HUES64 (cell line): ENCODE measurements at regions not wholly inside any gene's neighbourhood (a gene's known extent, or its start where the extent isn't known, plus 50 kb on each side); places are given as distances from the start of the nearest gene placed in this dataset.
"Not testable (repeated sequence)": the region's sequence is repeated elsewhere in the genome, so short reads cannot be mapped to it uniquely, and the experiment has no call there.

ENCODE experiments used
- H3K27ac ChIP-seq: 2 replicates; pipeline ENCODE4 v1.7.0; 2013; ENCODE audit warnings: low read depth, low read length, inconsistent platforms
- H3K27me3 ChIP-seq: 2 replicates; pipeline ENCODE4 v1.6.1; 2013; ENCODE audit warnings: mild to moderate bottlenecking, low read length; ENCODE audit not compliant: insufficient read depth
- H3K36me3 ChIP-seq: 2 replicates; pipeline ENCODE4 v1.6.1; 2013; ENCODE audit warnings: mild to moderate bottlenecking, low read length; ENCODE audit not compliant: insufficient read depth
- H3K4me1 ChIP-seq: 2 replicates; pipeline ENCODE4 v1.6.1; 2013; ENCODE audit warnings: mild to moderate bottlenecking, low read length, moderate library complexity; ENCODE audit not compliant: insufficient read depth
- H3K4me3 ChIP-seq: 2 replicates; pipeline ENCODE4 v1.5.1; 2013; ENCODE audit warnings: mild to moderate bottlenecking, low read length, moderate library complexity
- H3K9ac ChIP-seq: 2 replicates; pipeline ENCODE4 v1.6.1; 2013; ENCODE audit warnings: mild to moderate bottlenecking, low read depth, low read length
- H3K9me3 ChIP-seq: 2 replicates; pipeline ENCODE4 v1.6.1; 2013; ENCODE audit warnings: low read depth, low read length; ENCODE audit not compliant: insufficient read depth
- WGBS: fragments of 150-250, 120-280 bp; methylation state at CpG from one replicate; pipeline ENCODE4 v1.1.7; 2013; ENCODE audit warnings: missing lambda C conversion rate; 5-methylcytosine and 5-hydroxymethylcytosine counted together

DNA sequence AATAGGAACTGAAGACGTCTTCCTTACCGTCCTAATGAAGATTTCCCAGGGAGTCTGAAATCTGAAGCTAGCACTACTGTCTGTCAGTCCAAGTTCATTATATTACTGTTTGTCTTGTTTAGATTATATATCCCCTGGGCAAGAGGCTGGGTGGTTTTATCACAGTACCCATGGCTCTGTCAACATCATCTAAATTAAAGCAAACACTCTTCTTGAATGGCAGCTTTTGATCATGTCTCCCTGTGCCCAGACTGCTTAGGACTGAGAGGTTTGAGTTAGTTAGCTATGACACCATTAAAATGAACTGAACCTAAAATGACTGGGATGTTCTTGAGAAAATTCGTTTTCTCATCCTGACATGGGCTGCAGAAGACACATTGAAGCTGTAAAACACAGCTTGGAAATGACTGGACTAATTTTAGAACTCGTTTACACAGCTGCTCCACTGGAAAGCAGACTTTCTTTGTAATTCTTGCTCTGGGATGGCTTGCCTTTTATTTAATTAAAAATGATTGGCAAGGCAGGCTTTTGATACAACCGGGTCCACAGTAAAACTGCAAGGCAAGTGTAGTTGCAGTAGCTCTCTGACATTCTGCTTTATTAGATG lies 243.5 kb downstream of the MFSD1 start:
- Histone ChIP-seq H3K4me1 (no peaks in the 10 kb centered on the region), H3K27ac (no peak overlapping the region), H3K27me3 (no peaks in the 10 kb centered on the region), H3K9ac (no peak overlapping the region), H3K9me3 (no peaks in the 10 kb centered on the region), H3K4me3 (no peak overlapping the region), H3K36me3 (no peaks in the 10 kb centered on the region)
- WGBS, result 88% methylated on average over 5 of the region's 5 CpGs

DNA sequence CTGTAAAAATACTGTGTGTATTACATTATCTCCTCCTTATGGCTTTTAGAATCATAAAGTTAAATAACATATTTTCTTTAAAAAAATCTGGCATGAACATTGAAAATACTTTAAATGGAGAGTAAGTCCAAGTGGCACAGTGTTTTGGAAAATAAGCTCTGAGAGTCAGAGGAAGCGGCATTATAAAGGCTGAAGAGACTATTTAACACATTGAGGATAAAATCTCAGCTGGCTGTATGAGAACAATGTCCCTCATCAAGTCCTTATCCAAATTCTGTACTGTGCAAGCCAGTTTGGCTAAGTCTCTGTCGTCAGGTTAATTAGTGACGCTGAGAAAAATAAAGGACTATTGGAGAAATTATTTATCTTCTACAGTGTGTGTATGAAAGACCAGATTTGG lies 245.5 kb downstream of the MFSD1 start:
- no peak overlapping the region for H3K9ac ChIP-seq
- 99% methylated on average over 3 of the region's 3 CpGs for WGBS

DNA sequence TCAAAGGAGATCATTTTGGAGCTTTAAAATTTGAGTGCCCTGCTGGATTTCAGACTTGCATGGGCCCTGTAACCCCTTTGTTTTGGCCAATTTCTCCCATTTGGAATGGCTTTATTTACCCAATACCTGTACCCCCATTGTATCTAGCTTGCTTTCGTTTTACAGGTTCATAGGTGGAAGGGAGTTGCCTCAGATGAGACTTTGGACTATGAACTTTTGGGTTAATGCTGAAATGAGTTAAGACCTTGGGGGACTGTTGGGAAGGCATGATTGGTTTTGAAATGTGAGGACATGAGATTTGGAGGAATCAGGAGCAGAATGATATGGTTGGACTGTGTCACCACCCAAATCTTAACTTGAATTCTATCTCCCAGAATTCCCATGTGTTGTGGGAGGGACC lies 250.6 kb downstream of the MFSD1 start:
- H3K27ac ChIP-seq, H3K36me3 ChIP-seq, H3K9me3 ChIP-seq, H3K4me1 ChIP-seq, H3K9ac ChIP-seq, H3K27me3 ChIP-seq, H3K4me3 ChIP-seq: not testable (repeated sequence)
- 90% methylated on average over 1 of the region's 1 CpG for WGBS

More for the DNA sequence above, 245.5 kb downstream of the MFSD1 start:
- Histone ChIP-seq H3K4me1 (no peaks in the 10 kb centered on the region), H3K27me3 (no peaks in the 10 kb centered on the region), H3K27ac (no peak overlapping the region), H3K36me3 (no peaks in the 10 kb centered on the region), H3K9me3 (no peaks in the 10 kb centered on the region), H3K4me3 (no peak overlapping the region)

DNA sequence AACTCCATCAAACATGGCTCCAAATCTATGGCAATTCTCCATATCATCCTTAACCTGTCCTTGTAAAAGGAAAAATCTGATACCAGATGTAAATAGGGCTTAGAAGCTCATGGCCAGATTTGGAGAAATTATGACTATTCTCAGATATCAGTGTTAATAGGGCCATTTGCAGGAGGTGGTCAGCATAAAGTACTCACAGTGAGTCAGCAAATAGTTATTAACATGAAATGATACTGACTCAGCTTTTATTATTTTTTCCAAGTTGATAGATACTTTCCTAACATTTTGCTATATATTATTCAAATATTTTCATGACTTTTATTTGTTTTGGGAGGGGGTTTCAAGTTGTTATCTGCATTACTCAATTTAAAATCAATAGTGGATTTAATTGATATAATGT lies 255.8 kb downstream of the MFSD1 start:
- H3K9me3 ChIP-seq, result no peaks in the 10 kb centered on the region
- H3K4me3 ChIP-seq, result no peak overlapping the region
- H3K27me3 ChIP-seq, result no peaks in the 10 kb centered on the region
- H3K27ac ChIP-seq, result no peak overlapping the region
- no peaks in the 10 kb centered on the region for H3K4me1 ChIP-seq
- no peak overlapping the region for H3K9ac ChIP-seq
- no peaks in the 10 kb centered on the region for H3K36me3 ChIP-seq

DNA sequence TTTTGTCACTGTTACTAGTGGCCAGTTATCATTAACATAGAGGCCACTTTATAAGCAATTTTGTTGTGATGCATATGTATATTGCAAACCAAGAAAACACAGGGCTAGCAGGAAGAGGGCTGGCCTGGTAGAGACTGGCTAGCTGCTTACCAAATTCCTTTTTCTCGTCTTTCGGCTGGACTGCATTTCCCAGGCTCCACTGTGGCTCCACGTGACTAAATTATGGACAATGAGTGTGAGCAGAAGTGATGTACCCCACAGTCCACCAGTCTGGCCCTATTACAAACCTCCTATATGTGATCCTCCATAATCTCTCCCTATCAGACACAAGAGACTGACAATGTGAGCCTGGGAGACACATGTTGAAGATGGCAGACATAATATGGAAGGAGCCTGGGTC lies 257.0 kb downstream of the MFSD1 start:
- no peak overlapping the region for H3K4me3 ChIP-seq
- no peaks in the 10 kb centered on the region for H3K4me1 ChIP-seq
- no peaks in the 10 kb centered on the region for H3K27me3 ChIP-seq
- 80% methylated on average over 3 of the region's 3 CpGs for WGBS
- H3K27ac ChIP-seq, result no peak overlapping the region
- no peak overlapping the region for H3K9ac ChIP-seq
- H3K36me3 ChIP-seq, result no peaks in the 10 kb centered on the region
- no peaks in the 10 kb centered on the region for H3K9me3 ChIP-seq

DNA sequence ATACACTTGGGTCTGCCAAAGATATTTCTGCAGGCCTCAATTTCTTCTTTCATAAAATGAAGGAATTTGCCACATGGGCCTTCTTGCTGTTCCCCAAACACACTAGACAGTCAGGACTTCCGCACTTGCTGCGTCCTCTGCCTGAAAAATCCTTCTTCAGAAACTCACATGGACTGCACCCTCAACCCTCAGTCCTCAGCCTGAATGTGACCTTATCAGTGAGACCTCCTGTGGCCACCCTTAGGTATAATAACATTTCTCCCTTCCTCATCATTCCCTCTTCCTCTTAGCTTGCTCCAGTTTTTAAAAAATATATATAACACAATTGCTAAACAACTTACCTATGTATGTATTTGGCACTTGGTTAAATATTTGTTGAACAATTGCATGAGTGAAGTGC lies 257.5 kb downstream of the MFSD1 start:
- Histone ChIP-seq H3K4me3 (no peak overlapping the region), H3K27me3 (no peaks in the 10 kb centered on the region), H3K9me3 (no peaks in the 10 kb centered on the region), H3K4me1 (no peaks in the 10 kb centered on the region), H3K27ac (no peak overlapping the region), H3K36me3 (no peaks in the 10 kb centered on the region), H3K9ac (no peak overlapping the region)
- WGBS, result 97% methylated on average over 2 of the region's 2 CpGs

DNA sequence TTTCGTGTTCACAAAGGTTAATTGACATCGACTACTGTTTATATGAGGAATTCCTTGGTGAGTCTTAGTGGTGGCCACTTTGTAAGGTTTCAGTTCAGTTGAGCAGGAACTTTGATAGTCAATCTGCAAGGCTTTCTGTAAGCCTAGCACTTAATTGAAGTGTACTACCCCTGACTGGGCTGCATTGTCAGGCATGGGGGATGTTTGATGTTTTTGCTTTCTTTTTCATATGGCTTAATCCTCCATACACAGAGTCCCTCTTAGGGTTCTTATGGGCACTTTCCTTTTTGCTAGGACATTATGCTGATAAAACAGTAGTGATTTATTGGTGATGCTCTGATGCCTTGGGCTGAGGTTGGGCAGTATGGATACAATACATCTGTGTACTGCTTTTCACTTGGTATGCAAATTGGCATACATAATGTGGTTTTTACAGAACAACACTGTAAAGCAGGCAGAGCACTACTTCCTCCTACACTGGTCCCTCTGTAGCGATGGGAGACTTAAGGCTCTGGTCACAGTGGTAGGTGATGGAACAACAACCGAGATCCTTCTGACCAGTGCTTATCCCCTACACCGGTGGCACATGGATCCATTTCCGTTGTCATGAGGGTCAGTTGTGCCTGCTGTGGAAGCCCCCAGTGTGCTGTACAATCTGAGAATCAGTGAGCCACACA lies 261.0 kb downstream of the MFSD1 start:
- Histone ChIP-seq H3K27ac (no peak overlapping the region), H3K4me3 (no peak overlapping the region), H3K36me3 (no peaks in the 10 kb centered on the region), H3K27me3 (no peaks in the 10 kb centered on the region), H3K9ac (no peak overlapping the region), H3K4me1 (no peaks in the 10 kb centered on the region), H3K9me3 (no peaks in the 10 kb centered on the region)
- 90% methylated on average over 6 of the region's 6 CpGs for WGBS

DNA sequence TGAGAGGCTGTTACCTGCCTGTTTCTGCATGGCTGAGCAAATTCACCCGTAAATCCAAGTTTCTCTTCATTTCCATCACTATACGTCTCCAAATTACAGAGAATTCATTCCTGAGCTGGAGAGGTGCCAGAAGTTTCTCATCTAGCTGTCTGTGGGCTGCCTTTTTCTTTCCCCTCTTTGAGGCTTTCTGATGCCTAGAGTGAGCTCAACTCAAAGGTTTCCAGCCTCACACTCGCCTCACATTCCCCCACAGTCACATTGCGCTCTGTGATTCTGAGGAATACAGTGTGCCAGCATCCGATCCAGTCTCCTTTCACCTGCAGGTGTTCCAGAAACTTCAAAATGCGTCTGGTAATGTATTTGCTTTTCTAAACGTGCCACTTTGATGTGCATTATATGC lies 267.2 kb downstream of the MFSD1 start, which contains the start of gene IQCJ:
Gene IQCJ, plus strand, starts transcription at position 229 of the 400 bp plus-strand sequence.
- no peaks in the 10 kb centered on the region for H3K27me3 ChIP-seq
- no peaks in the 10 kb centered on the region for H3K36me3 ChIP-seq
- no peak within 1 kb of the TSS for H3K4me3 ChIP-seq
- no peaks in the 10 kb centered on the region for H3K9me3 ChIP-seq
- H3K4me1 ChIP-seq, result no peaks in the 10 kb centered on the region
- no peak within 1 kb of the TSS for H3K9ac ChIP-seq
- 81% methylated on average over 7 of the region's 7 CpGs for WGBS
- no peak within 1 kb of the TSS for H3K27ac ChIP-seq

DNA sequence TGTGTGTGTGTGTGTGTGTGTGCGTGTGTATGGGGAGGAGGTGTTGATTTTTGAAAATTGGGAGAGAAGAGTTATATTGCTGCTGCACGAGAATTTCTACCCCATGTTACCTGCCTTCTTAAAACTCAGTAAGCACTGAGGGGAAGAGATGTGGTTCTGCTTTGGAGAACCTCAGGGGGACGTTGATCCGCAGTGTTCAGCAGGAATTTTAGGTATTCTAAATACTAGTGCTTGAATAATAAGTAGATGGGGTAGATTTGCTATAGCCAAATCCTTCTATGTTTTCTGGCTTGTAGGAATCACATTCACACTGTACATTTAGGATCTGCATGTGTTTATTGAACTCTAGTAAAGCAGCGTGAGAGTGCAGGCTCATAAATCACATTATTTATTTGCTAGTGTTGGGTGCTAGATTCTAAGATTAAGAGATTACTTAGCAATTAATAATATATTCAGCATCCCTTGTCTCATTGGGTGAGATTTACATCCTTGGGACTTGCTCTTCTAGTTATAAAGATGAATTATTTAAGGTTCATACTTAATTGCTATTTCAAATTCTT lies 268.1 kb downstream of the MFSD1 start:
- Histone ChIP-seq H3K27ac (no peak overlapping the region), H3K4me1 (0 out of 2 replicates have a peak, but pooled peaks cover 3% of the 10 kb centered on the region), H3K36me3 (no peaks in the 10 kb centered on the region), H3K9ac (no peak overlapping the region), H3K9me3 (no peaks in the 10 kb centered on the region), H3K27me3 (no peaks in the 10 kb centered on the region), H3K4me3 (no peak overlapping the region)
- 82% methylated on average over 3 of the region's 5 CpGs for WGBS

DNA sequence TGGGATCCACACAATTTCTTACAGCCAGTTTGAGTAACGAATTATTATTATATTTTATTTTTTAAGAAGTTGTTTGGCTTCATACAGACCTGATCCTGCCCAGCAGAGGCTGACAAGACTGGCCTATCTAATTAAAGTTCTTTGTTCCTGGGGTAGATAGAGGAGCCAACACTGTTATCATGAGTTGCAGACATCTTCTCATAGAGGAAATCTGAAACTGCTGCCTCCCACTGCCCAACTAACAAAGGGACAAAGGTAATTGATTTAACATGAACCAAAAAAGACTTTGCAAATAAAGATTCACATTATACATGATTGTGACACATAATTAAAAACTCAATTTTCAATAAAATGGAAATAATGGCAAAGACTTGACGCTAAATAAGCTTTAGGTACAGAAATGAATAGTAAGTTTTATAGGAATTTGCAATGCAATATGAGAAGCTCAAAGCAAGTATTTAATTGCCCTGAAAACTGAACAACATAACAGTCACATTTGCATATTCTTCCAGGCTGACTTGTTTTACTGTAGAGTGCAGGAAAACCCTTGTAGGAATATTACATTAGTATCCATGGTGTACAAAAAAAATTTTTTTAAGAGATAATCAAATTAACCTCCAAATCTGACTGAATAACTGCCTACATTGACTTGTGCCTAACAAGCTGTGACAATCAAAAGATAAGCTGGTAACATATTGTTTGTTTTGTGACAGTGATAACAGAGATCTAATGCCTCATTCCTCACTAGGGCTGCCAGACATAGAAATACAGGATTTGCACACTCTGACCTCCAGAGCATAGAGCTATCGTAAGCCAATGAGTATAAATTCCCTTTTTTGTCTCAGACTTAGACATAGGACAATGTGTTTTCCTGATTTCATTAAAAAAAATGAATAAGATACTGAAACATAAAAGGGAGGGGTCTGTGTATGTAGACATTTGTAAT lies 273.2 kb downstream of the MFSD1 start:
- H3K36me3 ChIP-seq, result no peaks in the 10 kb centered on the region
- no peaks in the 10 kb centered on the region for H3K27me3 ChIP-seq
- H3K9me3 ChIP-seq, result no peaks in the 10 kb centered on the region
- WGBS, result 93% methylated on average over 2 of the region's 3 CpGs
- 0 out of 2 replicates have a peak, but pooled peaks cover 3% of the 10 kb centered on the region for H3K4me1 ChIP-seq
- H3K4me3 ChIP-seq, result no peak overlapping the region
- no peak overlapping the region for H3K27ac ChIP-seq
- H3K9ac ChIP-seq, result no peak overlapping the region

DNA sequence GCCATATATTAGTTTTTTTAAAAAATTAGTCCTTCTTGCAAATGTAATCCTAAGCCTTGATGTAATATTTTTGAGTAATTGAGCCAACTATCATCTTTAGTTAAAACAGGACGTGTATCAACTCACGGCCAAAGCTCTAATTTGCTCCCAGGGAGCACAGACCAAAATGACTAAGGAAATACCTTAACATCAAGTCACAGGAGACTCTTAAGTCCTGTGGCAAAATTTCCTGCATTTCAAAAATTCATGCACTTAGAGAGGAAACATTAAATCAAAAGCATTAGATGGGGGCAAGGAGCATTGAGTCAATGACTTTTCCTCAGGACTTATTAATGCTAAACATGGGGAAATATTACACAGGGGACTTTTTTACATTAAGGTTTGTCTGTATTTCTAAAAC lies 276.0 kb downstream of the MFSD1 start:
- Histone ChIP-seq H3K27me3 (no peaks in the 10 kb centered on the region), H3K27ac (no peak overlapping the region), H3K4me3 (no peak overlapping the region), H3K9me3 (no peaks in the 10 kb centered on the region), H3K4me1 (0 out of 2 replicates have a peak, but pooled peaks cover 3% of the 10 kb centered on the region), H3K9ac (no peak overlapping the region), H3K36me3 (no peaks in the 10 kb centered on the region)
- WGBS, result 85% methylated on average over 2 of the region's 2 CpGs
